Nephron (organoid): ENCODE measurements at regions not wholly inside any gene's neighbourhood (a gene's known extent, or its start where the extent isn't known, plus 50 kb on each side); places are given as distances from the start of the nearest gene placed in this dataset.

ENCODE experiments used
- H3K27ac Mint-ChIP-seq, 3 experiments: 2 replicates each; pipeline ENCODE4 v1.8.0; 2020; ENCODE audit warnings: mixed read lengths in 3 of 3, mild to moderate bottlenecking in 2 of 3, moderate library complexity in 1 of 3
- H3K27me3 Mint-ChIP-seq: 2 replicates; pipeline ENCODE4 v1.8.0; 2021; ENCODE audit warnings: low read depth, mild to moderate bottlenecking, moderate library complexity, mixed read lengths
- H3K36me3 Mint-ChIP-seq: 2 replicates; pipeline ENCODE4 v1.8.0; 2020; ENCODE audit warnings: low read depth, mixed read lengths
- H3K4me1 Mint-ChIP-seq: 2 replicates; pipeline ENCODE4 v1.8.0; 2020; ENCODE audit warnings: mixed read lengths
- H3K4me3 Mint-ChIP-seq, 3 experiments: 2 replicates each; pipeline ENCODE4 v1.8.0; 2020; ENCODE audit warnings: mild to moderate bottlenecking in 3 of 3, mixed read lengths in 3 of 3, moderate library complexity in 2 of 3
- H3K9me3 Mint-ChIP-seq: 2 replicates; pipeline ENCODE4 v1.8.0; 2020; ENCODE audit warnings: mixed read lengths
- TF ChIP-seq, protein P1 (sequence below), 3 experiments: fragments of 200-600 bp; sonication (generic); IDR thresholded peaks; one replicate each; pipeline ENCODE4 v1.5.0; 2021; ENCODE audit warnings: antibody characterized with exemption in 3 of 3; ENCODE audit not compliant: unreplicated experiment in 3 of 3

DNA sequence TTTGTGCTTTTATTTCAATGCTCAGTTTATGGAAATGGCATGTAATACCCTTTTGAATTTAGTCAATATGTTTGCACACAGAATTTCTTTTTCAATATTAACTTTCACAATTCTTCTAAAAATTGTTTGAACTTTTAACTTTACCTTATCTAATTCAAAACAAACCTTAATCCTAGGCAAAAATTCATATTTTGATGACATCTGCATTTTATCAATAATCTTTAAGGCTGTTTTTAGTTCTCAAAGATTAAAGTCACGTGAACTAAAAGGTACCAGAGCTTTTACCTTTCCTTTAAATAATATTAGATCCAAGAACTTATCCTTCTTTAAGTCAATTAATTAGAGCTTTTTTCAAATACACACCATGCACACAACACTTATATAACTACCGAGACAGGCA, 218.9 kb upstream of the NCAM2 start:
- Mint-ChIP-seq H3K4me3 (no peak overlapping the region), H3K27ac (no peak overlapping the region), H3K9me3 (peaks cover 17% of the 10 kb centered on the region), H3K27me3 (no peaks in the 10 kb centered on the region), H3K4me1 (no peaks in the 10 kb centered on the region), H3K36me3 (no peaks in the 10 kb centered on the region)
- TF ChIP-seq, protein P1, sequence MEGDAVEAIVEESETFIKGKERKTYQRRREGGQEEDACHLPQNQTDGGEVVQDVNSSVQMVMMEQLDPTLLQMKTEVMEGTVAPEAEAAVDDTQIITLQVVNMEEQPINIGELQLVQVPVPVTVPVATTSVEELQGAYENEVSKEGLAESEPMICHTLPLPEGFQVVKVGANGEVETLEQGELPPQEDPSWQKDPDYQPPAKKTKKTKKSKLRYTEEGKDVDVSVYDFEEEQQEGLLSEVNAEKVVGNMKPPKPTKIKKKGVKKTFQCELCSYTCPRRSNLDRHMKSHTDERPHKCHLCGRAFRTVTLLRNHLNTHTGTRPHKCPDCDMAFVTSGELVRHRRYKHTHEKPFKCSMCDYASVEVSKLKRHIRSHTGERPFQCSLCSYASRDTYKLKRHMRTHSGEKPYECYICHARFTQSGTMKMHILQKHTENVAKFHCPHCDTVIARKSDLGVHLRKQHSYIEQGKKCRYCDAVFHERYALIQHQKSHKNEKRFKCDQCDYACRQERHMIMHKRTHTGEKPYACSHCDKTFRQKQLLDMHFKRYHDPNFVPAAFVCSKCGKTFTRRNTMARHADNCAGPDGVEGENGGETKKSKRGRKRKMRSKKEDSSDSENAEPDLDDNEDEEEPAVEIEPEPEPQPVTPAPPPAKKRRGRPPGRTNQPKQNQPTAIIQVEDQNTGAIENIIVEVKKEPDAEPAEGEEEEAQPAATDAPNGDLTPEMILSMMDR (IDR thresholded peaks at IDR 0.05; ENCODE audit: unreplicated experiment in 3 of 3), result no peak

DNA sequence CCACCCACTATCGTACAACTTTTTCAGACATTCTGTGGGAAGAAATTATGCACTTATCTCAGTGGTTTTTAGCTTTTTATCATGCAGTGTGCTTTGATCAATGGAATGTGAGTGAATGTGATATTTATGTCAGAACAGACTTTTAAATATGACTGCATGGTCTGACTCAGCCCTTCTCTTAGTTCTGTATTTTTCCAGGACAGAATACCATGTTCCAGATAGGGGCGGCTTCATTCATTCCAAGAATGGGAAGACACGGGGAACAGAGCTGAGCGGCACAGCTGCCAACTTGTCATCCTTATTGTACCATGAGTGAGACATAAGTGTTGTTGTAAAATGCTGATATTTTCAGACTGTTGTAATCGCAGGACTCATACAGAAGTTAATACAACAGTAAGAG, 214.6 kb upstream of the NCAM2 start:
- no peak overlapping the region for H3K4me3 Mint-ChIP-seq
- H3K36me3 Mint-ChIP-seq, result no peaks in the 10 kb centered on the region
- H3K27ac Mint-ChIP-seq, result no peak overlapping the region
- TF ChIP-seq, protein P1 (IDR thresholded peaks at IDR 0.05; ENCODE audit: unreplicated experiment in 3 of 3), result no peak
- H3K9me3 Mint-ChIP-seq, result peaks cover 12% of the 10 kb centered on the region
- no peaks in the 10 kb centered on the region for H3K4me1 Mint-ChIP-seq
- H3K27me3 Mint-ChIP-seq, result no peaks in the 10 kb centered on the region

DNA sequence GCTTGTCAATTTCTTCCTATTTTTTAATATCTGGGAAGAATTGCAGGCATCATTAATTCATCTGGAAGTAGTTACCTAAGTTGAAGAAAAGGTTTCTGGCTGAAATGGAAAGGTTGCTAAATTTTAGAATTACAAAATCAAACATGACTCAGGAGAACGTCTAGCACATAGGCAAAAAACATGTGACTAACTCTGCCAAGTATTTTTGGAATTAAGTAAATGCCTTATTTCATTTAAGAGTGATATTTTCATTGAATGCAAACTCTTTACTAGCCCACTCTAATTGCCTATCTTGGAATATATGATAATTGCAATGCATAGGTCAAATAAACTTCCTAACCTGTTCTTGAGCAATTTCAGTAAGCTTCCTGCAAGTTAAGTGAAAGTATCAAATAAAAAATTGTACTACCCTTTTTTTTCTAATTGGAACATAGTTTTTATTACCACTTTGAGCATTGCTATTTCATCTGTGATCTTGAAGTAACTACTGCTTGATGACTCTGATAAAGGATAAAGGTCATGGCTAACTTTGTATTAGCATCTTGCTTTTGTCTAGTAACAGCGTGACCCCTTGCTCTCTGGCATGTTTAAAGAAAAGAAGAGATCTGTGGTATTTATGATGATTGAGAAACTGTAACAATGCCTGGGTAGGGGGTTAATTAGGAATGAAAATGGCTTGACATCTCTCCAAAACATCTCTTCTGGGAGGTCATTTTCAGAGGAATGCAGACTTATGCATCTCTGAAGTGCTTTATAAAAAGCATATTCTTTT, 208.3 kb upstream of the NCAM2 start:
- Mint-ChIP-seq H3K36me3 (no peaks in the 10 kb centered on the region), H3K9me3 (peaks cover 2% of the 10 kb centered on the region), H3K4me1 (peaks cover 4% of the 10 kb centered on the region), H3K27ac (no peak overlapping the region), H3K27me3 (no peaks in the 10 kb centered on the region), H3K4me3 (no peak overlapping the region)
- TF ChIP-seq, protein P1 (IDR thresholded peaks at IDR 0.05; ENCODE audit: unreplicated experiment in 3 of 3), result no peak

DNA sequence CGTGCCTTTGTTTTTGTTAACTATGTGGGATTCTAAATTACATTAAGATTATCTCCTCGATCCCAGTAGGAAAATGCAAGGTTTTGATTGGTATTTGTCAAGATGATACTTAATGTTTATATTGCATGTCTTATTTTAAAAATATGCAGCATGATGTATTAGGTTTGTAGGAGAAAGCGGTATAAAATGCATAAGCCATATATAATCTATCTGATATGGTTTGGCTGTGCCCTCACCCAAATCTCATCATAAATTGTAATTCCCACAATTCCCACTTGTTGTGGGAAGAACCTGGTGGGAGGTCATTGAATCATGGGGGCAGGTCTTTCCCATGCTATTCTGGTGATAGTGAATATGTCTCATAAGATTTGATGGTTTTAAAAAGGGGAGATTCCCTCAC, 198.1 kb upstream of the NCAM2 start:
- Mint-ChIP-seq H3K36me3 (no peaks in the 10 kb centered on the region), H3K9me3 (no peaks in the 10 kb centered on the region), H3K4me3 (no peak overlapping the region), H3K27ac (peak overlapping the region in 1 of 3 experiments; percentile 42), H3K27me3 (peaks cover 3% of the 10 kb centered on the region), H3K4me1 (peaks cover 19% of the 10 kb centered on the region)
- TF ChIP-seq, protein P1 (IDR thresholded peaks at IDR 0.05; ENCODE audit: unreplicated experiment in 3 of 3), result no peak

DNA sequence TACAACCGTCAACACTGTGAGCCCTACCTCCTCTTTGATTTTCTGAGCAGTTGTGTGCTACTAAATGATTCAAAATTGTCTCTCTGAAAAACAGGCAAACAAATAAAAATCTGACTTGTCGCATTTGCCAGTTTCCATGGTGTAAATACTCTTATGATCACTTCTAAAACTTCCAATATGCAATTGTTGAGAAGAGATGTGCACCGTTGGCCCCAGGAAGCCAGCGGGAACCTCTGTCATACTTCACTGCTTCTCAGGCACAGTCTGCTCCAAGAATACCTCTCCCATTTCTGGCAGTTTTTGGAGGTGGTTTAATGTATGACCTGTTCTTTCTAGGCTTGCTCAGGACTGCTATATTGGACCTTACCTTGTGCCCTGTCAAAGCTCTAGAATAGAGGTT, 196.0 kb upstream of the NCAM2 start:
- Mint-ChIP-seq H3K4me3 (no peak overlapping the region), H3K9me3 (no peaks in the 10 kb centered on the region), H3K4me1 (peaks cover 19% of the 10 kb centered on the region), H3K27ac (peak overlapping the region in 1 of 3 experiments; percentile 13), H3K27me3 (peaks cover 3% of the 10 kb centered on the region), H3K36me3 (no peaks in the 10 kb centered on the region)
- TF ChIP-seq, protein P1 (IDR thresholded peaks at IDR 0.05; ENCODE audit: unreplicated experiment in 3 of 3), result no peak
